SW 1271 (cell line): ENCODE measurements at regions not wholly inside any gene's neighbourhood (a gene's known extent, or its start where the extent isn't known, plus 50 kb on each side); places are given as distances from the start of the nearest gene placed in this dataset.
"Not testable (repeated sequence)": the region's sequence is repeated elsewhere in the genome, so short reads cannot be mapped to it uniquely, and the experiment has no call there.

ENCODE experiments used
- DNase-seq, 2 experiments: peaks; one replicate each; lab custom pipeline; 2025; lab: John Stamatoyannopoulos, UW

DNA sequence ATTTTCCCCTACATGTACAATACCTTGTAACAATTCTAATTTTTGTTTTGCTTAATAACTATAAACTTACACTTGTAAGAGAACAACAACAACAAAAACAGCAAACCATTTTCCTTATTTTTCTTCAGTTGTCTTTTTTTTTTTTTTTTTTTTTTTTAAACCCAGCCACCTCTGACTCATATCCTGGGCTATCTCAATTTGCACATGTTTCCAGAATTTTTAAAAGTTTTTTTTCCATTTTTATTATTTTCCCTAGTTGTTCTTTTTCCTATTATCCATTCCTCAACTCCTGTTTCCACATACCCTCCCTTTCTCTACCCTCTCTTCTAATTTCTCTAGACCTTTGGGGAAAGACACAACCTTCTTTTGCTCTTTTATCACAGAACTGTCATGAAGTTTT, 112.5 kb downstream of the EFEMP1 start:
- no peak for DNase-seq

DNA sequence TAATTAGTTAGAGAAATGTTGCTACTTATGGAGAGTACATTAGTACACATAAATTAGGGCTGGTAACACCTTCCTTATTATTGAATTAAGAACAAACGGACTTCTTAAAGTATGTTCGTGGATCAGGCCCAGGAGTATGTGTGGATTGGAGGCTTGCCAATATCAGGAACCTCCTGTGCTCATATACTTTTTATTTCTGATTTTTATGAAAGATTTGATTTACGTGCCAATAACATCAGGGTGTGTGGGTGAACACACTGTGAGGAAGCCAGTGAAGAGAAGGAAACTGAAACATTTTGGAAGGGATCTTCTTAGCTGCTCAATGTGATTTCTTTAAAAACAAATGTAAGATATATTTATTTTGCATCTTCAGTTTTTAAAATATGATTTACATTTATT, 113.0 kb downstream of the EFEMP1 start:
- DNase-seq, result no peak

DNA sequence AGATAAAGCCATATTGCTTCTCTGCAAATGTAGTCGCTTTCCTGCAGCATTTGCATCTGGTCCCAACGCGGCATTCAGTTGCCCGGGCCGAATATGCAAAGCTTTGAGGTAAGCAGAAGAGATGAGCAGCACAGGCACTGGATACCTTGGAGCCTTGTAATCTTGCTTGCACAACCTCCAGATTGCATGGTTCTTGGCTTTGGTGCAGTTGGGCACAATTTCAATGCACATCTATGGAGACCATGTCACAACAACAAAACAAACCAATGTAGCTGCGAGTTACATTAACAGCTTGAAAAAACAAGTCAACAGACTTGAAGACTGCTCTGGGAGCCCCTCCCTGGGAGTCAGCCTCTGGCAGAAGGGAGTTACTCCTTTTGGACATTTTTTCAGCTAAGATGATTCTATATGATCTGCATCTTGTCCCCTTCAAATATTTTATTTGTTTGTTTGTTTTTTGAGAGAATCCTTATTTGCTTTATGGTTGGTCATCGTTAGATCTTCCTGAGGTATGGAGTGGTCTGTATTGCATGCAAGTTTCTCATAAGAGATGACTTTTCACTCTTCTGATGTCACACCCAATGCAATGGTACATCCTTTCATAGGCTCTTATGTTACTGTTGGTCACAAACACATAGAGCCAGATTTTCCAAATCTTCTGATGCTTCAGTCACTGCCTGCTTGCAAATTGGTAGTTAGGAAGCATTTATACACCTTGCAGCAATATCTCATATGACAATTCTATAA, 113.5 kb downstream of the EFEMP1 start:
- DNase-seq, result no peak

DNA sequence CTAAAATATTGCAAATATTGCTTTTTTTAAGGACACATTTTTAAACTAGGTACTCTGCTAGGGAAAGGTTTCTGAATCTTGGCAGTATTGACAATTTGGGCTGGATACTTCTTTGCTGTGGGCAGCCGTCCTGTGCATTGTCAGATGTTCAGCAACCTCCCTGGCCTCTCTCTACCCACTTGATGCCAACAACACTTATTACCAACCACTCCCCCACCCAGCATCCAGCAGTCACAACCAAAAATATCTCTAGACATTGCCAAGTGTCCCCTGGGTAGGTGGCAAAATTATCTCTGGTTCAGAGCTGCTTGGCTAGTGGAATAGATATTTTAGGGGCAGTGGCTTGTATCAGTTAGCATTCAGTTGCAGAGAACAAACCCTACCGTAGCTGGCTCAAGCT, 114.3 kb upstream of the PNPT1 start:
- no peak for DNase-seq

DNA sequence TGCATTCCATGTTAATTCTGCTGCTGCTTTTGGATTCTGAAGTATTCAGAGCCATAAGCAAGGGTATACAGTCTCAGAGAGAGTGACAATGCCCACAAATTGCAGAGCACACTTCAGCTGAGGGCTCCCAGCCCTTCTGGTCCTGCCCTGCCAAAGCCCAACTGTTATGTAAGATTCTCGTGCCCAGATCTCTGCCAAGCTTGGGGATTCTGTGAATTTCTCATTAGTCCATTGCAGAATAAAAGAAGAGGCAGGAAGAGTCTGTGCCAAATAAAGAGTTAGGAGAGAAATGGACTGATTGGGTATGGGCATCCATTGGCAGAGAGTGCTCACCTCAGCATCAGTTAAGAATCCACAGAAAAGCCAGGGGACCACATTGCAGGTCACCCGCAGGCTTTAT, 112.0 kb upstream of the PNPT1 start:
- no peak for DNase-seq

DNA sequence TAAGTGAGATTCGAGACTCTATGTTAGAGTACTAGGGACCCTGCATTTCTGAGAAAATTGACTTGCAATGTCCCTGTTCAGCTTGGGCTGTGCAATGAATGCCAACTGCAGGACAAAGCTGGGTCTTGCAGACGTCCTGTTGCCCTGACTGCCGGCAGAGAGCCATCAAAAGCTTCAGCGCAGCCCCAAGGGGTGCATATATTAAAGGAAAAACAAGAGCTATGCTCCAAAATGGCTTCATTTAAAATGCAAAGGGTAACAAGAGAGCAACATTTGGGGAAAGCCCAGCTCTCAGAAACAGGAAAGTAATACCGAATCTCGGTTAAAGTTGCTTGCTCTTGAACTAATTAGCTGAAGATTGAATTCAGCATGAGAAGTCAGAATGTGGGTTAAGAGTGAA, 110.9 kb upstream of the PNPT1 start:
- no peak for DNase-seq

DNA sequence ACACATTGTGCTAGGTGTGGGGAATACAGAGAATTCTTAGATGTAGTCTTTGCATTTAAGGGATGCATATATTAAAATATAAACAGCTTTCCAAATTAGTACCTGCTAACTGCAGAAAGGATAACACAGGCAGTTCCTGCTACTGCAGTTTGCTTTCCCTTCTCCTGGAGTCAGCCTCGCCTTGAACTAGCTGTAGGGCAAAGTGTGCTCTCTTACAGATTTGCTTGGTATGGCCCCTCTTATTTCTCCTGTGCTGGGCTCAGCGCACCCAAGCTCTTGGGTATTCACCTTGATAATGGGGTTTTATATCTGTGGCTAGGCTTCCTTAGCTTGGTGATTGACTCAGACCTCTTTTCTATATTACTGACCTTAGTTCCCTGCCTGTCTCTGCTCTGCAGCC, 108.4 kb upstream of the PNPT1 start:
- no peak for DNase-seq

DNA sequence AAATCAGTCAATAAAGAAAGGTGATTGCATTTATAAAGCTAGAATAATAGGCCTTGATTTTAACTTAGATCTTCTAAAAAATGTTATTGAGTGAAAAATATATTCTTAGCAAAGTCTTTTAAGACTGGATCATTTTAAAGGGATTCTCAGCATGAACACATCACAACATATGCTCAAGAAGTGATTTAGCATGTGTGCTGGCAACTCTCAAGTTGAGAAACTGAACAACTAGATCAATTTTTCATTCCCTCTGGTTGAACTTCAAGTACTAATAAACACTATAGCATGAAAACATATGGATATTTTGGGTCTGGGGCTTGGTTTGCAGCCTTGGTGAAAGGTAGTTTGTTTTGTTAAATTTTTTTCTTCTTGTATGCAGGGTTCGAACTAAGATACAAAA, 107.8 kb upstream of the PNPT1 start:
- DNase-seq, result no peak

DNA sequence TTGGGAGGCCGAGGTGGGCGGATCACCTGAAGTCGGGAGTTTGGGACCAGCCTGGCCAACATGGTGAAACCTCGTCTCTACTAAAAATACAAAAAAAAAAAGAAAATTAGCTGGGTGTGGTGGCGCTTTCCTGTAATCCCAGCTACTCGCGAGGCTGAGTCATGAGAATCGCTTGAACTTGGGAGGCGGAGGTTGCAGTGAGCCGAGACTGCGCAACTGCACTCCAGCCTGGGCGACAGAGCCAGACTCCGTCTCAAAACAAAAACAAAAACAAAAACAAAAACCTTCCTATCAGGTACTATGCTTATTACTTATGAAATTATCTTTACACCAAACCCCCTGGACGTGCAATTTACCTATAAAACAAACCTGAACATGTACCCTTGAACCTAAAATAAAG, 106.0 kb upstream of the PNPT1 start:
- DNase-seq, result not testable (repeated sequence)

DNA sequence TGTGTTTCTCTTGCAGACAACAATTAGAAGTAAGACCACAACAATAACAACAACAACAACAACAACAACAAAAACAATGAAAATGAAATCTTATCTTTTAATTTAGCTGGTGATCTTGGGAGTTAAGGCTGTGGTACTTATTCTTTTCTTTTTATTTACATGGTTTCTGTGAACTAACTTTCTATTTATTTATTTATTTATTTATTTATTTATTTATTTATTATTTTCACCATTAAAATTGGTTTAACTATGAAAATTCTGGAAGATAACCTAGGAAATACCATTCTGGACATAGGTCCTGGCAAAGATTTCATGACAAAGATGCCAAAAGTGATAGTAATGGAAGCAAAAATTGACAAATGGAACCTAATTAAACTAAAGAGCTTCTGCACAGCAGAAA, 102.5 kb upstream of the PNPT1 start:
- DNase-seq, result no peak

DNA sequence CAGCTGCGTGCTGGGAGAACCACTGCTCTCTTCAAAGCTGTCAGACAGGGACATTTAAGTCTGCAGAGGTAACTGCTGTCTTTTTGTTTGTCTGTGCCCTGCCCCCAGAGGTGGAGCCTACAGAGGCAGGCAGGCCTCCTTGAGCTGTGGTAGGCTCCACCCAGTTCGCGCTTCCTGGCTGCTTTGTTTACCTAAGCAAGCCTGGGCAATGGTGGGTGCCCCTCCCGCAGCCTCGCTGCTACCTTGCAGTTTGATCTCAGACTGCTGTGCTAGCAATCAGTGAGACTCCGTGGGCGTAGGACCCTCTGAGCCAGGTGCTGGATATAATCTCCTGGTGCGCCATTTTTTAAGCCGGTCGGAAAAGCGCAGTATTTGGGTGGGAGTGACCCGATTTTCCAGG, 100.0 kb upstream of the PNPT1 start:
- not testable (repeated sequence) for DNase-seq

DNA sequence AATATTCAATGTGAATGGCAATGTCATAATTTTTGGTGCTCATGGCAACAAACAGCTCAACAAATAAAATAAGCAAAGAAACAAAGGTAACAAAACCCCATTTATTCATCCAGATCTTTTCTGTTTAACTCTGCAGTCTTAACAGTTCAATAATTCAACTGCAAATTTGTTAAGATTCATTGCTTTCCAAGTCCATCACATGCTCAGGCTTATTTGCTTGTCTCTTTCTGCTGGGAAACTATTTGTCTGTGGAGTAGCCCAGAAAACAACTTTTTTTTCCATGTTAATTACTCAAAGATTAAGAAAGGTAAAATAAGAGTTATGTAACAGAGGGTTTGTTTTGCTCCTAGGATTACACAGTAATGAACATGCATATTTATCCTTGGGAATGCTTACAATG, 92.6 kb upstream of the PNPT1 start:
- DNase-seq, result no peak

DNA sequence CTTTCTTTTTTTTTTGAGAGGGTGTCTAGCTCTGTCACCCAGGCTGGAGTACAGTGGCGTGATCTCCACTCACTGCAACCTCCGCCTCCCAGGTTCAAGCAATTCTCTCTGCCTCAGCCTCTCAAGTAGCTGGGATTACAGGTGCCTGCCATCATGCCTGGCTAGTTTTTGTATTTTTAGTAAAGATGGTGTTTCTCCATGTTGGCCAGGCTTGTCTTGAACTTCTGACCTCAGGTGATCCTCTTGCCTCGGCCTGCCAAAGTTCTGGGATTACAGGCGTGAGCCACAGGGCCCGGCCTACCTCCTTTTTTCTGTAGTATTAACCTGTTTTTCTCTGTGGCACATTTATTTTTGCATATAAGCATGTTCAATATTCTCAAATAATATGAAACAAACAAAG, 90.1 kb upstream of the PNPT1 start:
- not testable (repeated sequence) for DNase-seq

DNA sequence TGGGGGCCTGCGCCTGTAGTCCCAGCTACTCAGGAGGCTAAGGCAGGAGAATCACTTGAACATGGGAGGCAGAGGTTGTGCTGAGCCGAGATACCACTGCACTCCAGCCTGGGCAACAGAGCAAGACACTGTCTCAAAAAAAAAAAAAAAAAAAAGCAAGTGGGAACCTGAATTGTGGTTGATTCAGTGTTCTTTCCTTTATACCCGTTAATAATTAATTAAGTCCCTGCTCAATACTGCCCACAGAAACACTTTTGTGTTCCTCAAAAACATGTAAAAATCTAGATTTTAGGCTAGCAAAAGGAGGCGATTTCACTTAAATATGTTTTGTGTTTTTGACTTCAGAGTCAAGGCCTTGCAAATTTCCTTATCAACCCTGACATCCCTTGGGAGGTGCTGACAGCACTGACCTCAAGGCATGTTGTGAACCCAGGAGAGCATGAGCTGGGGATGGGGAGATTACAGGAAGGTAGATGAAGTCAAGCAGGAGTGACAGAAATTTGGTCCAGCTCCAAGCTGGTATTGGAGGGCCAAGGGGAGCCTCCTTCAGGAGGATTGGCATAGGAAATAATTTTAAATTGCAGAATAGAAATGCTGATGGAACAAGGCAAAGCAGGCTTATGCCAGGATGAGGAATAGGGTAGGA, 89.0 kb upstream of the PNPT1 start:
- no peak for DNase-seq

DNA sequence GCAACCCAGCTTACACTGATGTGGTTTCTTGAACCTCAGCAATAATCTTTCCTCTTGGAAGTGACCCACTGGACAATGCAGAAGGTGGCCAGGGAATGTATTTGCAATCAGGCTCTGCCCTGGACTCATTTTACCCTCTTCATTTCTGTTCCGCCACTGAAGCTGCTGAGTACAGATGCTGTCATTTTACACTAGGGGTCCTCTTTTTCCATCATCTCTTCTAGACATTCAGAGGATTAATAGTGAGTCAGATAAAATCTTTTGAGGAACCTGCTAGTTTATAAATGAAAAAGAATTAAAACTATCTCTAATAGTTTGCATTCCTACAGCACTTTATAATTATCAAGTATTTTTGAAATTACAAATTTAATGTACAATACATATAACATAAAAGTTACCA, 87.9 kb upstream of the PNPT1 start:
- no peak for DNase-seq

DNA sequence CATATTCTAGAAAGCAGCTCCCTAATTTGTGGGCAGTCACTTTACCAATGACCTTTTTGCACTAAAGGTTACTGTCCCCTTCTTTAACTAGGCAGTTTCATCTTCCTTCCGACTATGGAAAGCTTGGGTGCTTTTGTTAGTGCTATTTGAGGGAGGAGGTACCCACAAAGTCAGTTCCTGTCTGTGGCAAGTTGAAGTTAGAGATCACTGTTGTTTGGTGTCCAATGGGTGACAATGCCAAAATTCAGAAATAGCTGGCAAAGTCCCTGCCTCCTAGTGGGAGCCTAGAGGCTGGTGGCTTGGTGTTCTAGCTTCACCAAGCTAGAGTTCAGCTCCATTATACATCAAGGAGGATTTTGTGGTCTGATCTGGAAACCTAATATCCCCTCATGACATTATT, 87.1 kb upstream of the PNPT1 start:
- no peak for DNase-seq

DNA sequence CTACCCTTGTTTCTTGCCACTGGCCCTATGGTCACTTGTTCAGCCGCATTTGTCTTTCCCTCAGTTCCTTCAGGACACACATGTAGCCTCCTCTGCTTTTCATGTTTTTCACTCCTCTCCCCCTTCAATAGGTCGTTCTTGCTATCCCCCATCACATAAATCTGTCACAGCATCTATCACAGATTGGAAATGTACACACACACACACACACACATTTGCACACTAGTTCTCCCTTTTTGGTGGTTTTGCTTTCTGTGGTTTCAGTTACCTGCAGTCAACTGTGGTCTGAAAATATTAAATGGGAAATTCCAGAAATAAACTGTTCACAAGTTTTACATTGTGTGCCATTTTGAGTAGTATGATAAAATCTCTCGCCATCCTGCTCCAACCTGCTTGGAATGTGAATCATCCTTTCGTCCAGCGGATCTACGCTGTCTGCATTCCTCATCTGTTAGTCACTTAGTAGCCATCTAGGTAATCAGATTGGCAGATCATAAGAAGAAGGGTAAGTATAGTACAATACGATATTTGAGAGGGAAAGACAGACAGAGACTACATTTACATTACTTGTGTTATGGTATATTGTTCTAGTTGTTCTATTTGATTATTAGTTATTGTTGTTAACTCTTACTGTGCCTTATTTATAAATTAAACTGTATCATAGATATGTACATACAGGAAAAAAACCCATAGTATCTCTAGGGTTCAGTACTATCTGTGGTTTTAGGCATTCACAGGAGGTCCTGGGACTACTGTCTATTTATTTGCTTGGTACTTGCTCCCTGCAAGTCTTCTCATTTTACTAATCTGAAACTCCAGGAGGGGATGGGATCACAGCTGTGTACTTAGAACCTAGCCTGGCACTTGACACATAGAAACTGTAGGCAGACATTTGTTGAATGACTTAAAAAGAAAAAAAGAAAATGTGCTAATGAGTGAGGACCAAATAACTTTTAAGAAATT, 86.1 kb upstream of the PNPT1 start:
- DNase-seq, result peak; percentile 65 to 96

DNA sequence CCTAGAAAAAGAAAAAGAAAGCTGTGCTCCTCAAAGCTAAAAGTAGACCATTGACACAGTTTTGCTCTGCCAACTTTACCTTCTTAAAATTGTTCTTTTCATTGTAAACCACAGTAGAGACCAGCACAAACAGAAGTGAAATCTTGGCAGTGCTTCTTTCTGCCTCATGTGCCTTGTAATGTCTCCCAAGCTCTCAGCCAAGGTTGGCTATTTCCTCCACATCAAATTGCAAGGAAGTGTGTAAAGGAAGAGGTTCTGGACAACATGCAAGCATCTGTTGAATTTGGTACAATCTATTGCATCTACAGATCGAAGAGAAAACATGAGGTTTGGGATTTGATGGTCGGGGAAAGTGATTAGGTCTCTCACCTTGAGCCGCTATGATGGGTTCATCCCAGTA, 83.3 kb upstream of the PNPT1 start:
- DNase-seq, result no peak

DNA sequence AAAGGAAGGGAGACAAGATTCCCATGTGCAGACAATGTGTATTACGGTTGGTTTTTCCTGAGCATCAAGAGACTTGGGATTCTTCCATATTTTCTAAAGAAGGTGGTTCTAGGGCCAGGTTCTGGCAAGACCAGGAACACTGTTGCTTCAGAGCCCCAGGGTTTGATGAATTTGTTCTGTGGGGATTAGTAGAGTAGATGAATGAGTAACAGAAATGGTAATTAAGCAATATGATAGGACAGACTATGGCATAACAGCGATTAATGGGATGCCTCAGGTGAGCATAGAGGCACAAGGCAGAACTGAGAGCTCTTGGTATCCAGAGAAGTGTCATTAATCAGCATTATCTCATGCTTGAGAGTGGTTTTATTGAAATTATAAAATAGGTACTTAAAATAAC, 82.8 kb upstream of the PNPT1 start:
- DNase-seq, result no peak

DNA sequence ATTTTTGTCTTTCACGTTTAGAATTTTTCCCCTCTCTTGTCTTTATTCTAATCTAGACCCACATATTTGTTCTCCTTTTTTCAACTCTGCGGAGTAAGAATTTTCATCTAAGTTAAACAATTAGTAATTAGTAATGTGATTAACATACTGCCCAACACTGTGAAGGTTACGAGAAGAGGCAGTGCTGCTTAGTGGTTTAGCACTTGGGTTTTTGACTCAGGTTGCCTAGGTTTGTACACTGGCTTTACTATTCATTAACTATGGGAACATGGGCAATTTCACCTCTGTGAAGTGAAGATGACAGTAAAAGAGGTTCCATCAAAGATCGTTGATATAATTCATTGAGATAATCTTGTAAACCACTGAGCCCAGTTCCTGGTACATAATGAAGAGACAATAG, 82.2 kb upstream of the PNPT1 start:
- no peak for DNase-seq

DNA sequence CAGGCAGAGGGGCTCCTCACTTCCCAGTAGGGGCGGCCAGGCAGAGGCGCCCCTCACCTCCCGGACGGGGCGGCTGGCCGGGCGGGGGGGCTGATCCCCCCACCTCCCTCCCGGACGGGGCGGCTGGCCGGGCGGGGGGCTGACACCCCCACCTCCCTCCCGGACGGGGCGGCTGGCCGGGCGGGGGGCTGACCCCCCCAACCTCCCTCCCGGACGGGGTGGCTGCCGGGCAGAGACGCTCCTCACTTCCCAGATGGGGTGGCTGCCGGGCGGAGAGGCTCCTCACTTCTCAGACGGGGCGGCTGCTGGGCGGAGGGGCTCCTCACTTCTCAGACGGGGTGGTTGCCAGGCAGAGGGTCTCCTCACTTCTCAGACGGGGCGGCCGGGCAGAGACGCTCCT, 80.0 kb upstream of the PNPT1 start:
- DNase-seq, result not testable (repeated sequence)

DNA sequence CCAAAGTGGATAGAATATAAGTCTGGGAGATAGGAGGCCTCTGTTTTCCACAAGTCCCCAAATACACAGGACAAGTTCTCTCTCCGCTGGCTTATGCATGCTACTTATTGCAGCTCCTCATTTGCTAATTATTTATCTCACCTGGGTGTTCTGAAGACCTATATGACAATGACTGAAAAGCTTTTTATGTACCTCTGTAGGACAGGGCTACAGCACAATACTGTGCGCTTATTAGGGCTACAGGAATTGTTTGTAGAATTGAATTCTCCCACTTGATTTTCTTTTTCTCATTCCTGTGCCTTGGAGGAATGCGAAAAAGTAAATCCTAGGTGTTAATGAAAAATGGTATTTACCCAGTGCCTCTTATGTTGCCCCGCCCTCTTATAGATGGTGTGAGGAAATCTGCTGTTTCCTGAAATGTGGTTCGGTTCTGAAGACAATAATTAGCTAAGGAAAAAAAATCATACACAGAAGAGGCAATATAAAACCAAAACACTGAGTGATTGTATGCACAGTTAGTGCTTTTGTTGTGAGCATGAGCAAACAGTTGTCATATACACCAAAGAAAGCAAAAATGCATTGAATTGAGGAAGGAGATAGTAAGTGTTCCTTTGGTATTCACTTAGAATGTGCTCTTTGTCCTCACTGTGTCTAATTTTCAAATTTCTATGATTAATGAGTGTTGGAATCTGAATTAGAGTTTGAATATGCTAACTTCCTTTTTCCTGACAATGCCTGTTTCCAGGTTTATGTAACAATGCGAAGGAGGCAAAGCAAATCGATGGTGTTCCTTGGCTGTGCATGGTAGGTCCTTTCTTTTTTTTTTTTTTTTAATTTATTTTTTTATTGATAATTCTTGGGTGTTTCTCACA, 78.7 kb upstream of the PNPT1 start:
- no peak for DNase-seq
